ENCODE measurements at regions not wholly inside any gene's neighbourhood (a gene's known extent, or its start where the extent isn't known, plus 50 kb on each side); places are given as distances from the start of the nearest gene placed in this dataset.

GRCh38 chr2:59314031-59314766 lies 1073.1 kb upstream of the FANCL start:
- no peaks in the 10 kb centered on the region for H3K36me3 Mint-ChIP-seq (ENCODE audit: insufficient read depth, unreplicated experiment)
- BruUV-seq (replicated peaks): no TSS peak
- no peaks in the 10 kb centered on the region for H3K27me3 Mint-ChIP-seq (ENCODE audit: unreplicated experiment)

GRCh38 chr2:59312967-59313940 lies 1072.1 kb upstream of the FANCL start:
- BruUV-seq (replicated peaks): no TSS peak
- no peaks in the 10 kb centered on the region for H3K36me3 Mint-ChIP-seq (ENCODE audit: insufficient read depth, unreplicated experiment)
- H3K4me3 Mint-ChIP-seq (ENCODE audit: low read depth, unreplicated experiment): no peak overlapping the region
- H3K27ac Mint-ChIP-seq (ENCODE audit: unreplicated experiment): no peak overlapping the region
- intact Hi-C loops (cut with micrococcal nuclease; ENCODE audit: unreplicated experiment): no loop called here
- H3K4me1 Mint-ChIP-seq (ENCODE audit: low read depth, unreplicated experiment): no peaks in the 10 kb centered on the region
- no peak for TF ChIP-seq CTCF (IDR thresholded peaks at IDR 0.05; ENCODE audit: unreplicated experiment)
- no peaks in the 10 kb centered on the region for H3K27me3 Mint-ChIP-seq (ENCODE audit: unreplicated experiment)
- DNase-seq: no peak
- CTCF ChIA-PET: interaction anchor here (0.7 kb wide), 1 partner anchor 749 kb away, joined by 10 read pairs; no protein-coding TSS in a partner anchor
- peaks cover 2% of the 10 kb centered on the region for H3K9me3 Mint-ChIP-seq (ENCODE audit: low read depth, unreplicated experiment)

More at GRCh38 chr2:59314031-59314766, 1073.1 kb upstream of the FANCL start:
- H3K27ac Mint-ChIP-seq (ENCODE audit: unreplicated experiment): no peak overlapping the region
- intact Hi-C loops (cut with micrococcal nuclease; ENCODE audit: unreplicated experiment): no loop called here
- H3K9me3 Mint-ChIP-seq (ENCODE audit: low read depth, unreplicated experiment): peaks cover 3% of the 10 kb centered on the region
- H3K4me1 Mint-ChIP-seq (ENCODE audit: low read depth, unreplicated experiment): no peaks in the 10 kb centered on the region
- no peak overlapping the region for H3K4me3 Mint-ChIP-seq (ENCODE audit: low read depth, unreplicated experiment)
- TF ChIP-seq CTCF (IDR thresholded peaks at IDR 0.05; ENCODE audit: unreplicated experiment): no peak
- CTCF ChIA-PET: interaction anchor here (0.7 kb wide), 1 partner anchor 750 kb away, joined by 10 read pairs; no protein-coding TSS in a partner anchor
- no peak for DNase-seq

- no TSS peak for BruUV-seq (replicated peaks)
- CTCF ChIA-PET: no interaction called here
- Mint-ChIP-seq H3K27me3 (ENCODE audit: unreplicated experiment) (no peaks in the 10 kb centered on the region), H3K9me3 (ENCODE audit: low read depth, unreplicated experiment) (no peaks in the 10 kb centered on the region), H3K4me1 (ENCODE audit: low read depth, unreplicated experiment) (no peaks in the 10 kb centered on the region), H3K4me3 (ENCODE audit: low read depth, unreplicated experiment) (no peak overlapping the region), H3K27ac (ENCODE audit: unreplicated experiment) (no peak overlapping the region), H3K36me3 (ENCODE audit: insufficient read depth, unreplicated experiment) (no peaks in the 10 kb centered on the region)
- TF ChIP-seq CTCF (IDR thresholded peaks at IDR 0.05; ENCODE audit: unreplicated experiment): no peak
- DNase-seq: no peak
- intact Hi-C loops (cut with micrococcal nuclease; ENCODE audit: unreplicated experiment): no loop called here
These were observed 1070.9 kb upstream of the FANCL start for GRCh38 chr2:59312029-59312428.

GRCh38 chr2:59308108-59308507 lies 1067.0 kb upstream of the FANCL start:
- intact Hi-C loops (cut with micrococcal nuclease; ENCODE audit: unreplicated experiment): loop anchor here (2.0 to 10.0 kb wide), 3 partner anchors 277 to 1241 kb away; no protein-coding TSS in a partner anchor
- CTCF ChIA-PET: no interaction called here

More at GRCh38 chr2:59308108-59308507, 1067.0 kb upstream of the FANCL start:
- no peaks in the 10 kb centered on the region for H3K9me3 Mint-ChIP-seq (ENCODE audit: low read depth, unreplicated experiment)
- H3K4me1 Mint-ChIP-seq (ENCODE audit: low read depth, unreplicated experiment): no peaks in the 10 kb centered on the region
- TF ChIP-seq CTCF (IDR thresholded peaks at IDR 0.05; ENCODE audit: unreplicated experiment): no peak
- H3K4me3 Mint-ChIP-seq (ENCODE audit: low read depth, unreplicated experiment): no peak overlapping the region
- DNase-seq: no peak
- no TSS peak for BruUV-seq (replicated peaks)
- no peaks in the 10 kb centered on the region for H3K27me3 Mint-ChIP-seq (ENCODE audit: unreplicated experiment)
- no peak overlapping the region for H3K27ac Mint-ChIP-seq (ENCODE audit: unreplicated experiment)
- no peaks in the 10 kb centered on the region for H3K36me3 Mint-ChIP-seq (ENCODE audit: insufficient read depth, unreplicated experiment)

Data from Calu3 (cell line).